GM20000 (cell line): ENCODE measurements at regions not wholly inside any gene's neighbourhood (a gene's known extent, or its start where the extent isn't known, plus 50 kb on each side); places are given as distances from the start of the nearest gene placed in this dataset.

Experiments used
- DNase-seq: peaks from one replicate; pipeline ENCODE4 v3.0.0; 2012; ENCODE audit warnings: low spot score
- TF ChIP-seq, protein P1 (sequence below): IDR thresholded peaks from 2 replicates; pipeline ENCODE4 v1.5.1; 2012; ENCODE audit warnings: mild to moderate bottlenecking, control low read depth; ENCODE audit errors: extremely low read depth, missing control alignments

DNA sequence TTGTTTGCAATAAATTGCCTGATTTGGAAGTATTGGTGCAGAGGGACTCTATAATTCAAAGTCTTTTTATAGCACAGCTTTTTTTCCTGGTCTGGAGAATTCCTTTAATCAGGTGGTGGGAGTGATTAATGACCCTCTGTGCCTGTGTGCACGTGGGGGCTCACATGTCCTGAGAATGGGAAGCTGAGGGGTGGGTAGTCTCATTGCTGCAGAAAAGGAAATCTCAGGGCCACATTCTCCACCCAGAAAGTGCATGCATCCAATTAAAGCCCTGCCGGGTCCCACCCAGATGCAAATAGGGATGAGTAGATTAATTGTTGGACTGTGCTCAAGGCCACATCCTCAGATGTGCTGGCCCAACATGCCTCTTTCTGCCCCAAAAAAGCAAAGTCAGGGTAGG, 324.7 kb downstream of the CXCL12 start:
- DNase-seq = no peak
- TF ChIP-seq, protein P1, sequence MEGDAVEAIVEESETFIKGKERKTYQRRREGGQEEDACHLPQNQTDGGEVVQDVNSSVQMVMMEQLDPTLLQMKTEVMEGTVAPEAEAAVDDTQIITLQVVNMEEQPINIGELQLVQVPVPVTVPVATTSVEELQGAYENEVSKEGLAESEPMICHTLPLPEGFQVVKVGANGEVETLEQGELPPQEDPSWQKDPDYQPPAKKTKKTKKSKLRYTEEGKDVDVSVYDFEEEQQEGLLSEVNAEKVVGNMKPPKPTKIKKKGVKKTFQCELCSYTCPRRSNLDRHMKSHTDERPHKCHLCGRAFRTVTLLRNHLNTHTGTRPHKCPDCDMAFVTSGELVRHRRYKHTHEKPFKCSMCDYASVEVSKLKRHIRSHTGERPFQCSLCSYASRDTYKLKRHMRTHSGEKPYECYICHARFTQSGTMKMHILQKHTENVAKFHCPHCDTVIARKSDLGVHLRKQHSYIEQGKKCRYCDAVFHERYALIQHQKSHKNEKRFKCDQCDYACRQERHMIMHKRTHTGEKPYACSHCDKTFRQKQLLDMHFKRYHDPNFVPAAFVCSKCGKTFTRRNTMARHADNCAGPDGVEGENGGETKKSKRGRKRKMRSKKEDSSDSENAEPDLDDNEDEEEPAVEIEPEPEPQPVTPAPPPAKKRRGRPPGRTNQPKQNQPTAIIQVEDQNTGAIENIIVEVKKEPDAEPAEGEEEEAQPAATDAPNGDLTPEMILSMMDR = no peak

DNA sequence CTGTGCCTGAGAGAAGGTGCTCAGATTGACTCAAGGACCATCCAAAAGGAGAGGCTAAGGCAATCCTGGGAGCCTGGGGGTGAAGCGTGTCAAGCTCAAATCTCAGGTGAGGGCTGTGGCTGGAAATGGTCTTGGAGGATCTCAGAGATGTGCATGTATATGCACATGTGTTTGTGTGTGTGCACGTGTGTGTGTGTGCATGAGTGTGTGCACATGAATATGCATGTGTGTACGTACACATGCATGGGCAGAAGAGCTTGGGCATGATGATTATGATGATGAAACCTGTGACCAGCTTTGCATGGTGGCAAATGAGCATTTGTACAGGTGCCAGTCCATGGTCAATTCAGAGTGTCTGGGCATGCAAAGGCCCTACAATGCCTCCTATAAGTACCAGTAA, 326.6 kb downstream of the CXCL12 start:
- DNase-seq = no peak
- TF ChIP-seq, protein P1 = no peak

DNA sequence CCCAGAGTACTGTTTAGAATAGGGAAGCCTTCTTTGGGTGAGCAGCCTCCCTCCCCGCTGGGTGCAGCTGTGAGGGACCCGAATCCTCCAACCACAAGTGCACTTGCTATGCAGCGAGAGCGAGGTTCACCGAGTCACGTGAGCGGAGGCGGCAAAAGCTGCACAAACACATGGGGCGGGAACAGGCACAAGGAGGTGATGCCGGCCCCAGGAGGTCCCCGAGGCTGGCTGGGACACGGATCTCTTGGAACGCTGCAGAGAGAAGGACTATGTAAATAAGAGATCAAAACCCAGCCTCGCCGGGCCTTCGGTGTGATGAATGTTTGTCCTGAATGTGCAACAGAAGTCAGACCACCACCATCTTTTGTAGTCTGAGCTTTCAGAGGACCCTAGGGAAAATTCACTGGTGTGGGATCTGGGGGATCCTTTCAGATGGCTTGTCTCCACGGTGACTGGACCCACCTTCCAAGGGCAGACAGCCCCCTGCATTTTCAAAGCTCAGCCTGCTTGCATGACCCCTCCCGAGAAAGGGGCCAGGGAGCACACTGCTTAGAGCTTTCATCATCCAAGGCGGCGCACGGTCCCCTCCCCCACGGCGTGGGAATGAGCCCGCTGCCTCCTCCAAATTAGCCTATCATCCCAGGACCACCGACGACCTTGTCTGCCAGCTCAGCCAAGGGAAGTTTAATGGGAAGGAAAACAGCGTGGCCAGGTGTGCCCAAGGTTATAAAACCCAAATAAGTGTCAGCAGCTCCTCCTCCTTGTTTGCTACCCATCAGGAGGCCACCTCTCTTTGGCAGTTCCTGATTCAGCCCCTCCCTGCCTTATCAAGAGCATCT, 327.7 kb downstream of the CXCL12 start:
- DNase-seq = no peak
- TF ChIP-seq, protein P1 = no peak

DNA sequence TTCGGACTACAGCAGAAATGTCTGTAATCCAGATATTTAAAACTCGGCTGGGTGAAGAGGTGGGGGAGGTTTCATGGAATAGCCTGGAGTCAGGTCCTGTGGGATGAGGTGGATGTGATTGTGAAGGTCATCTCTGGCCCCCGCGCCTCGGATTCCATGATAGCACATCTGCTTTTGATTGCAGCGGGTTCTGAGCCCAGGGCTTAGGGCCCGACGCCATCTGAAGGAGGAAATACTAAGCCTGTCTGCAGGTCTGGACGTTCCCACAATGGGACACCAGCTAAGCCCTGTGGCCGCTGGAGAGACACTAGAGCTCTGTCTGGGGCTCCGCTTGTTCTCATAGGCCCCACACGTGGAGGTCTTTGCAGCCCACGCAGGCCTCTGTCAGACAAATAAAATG, 328.7 kb downstream of the CXCL12 start:
- TF ChIP-seq, protein P1 = no peak
- DNase-seq = no peak

DNA sequence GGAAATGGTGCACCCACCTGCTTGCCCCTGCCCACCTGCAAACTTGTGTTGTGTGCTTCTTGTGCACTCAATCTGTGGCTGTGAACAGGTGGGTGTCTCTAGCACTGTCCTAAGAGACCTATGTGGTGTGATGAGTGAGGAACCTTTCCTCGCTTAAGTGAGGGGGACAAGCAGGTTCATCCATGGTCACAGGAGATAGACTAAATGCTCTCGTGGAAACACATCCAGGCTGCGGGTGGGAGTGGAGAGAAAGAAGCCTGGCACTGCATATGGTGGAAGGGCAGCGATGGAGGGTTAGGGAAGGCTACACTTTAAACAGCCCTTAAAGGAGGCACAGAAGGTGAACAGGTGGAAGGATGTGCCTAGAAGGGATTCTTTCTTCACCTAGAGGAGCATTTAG, 330.9 kb downstream of the CXCL12 start:
- TF ChIP-seq, protein P1 = no peak
- no peak for DNase-seq

DNA sequence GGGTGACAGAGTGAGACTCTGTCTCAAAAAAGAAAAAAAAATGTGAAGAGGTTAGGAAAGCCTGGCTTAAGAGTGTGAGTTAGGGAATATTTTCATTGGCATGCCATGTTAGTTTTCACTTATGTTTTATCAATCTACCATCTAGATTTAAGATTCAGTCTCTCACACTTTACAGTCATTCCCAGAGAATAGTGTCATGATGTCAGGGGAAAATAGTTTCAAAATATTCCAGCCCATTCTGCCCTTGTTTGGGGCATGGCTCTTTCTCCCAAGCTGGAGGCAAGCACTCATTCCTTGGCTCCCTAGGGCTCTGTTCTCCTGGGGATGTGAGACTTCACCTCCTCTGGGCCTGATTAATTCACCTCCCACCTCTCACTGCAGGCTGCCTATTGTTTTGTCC, 331.5 kb downstream of the CXCL12 start:
- no peak for DNase-seq
- TF ChIP-seq, protein P1 = no peak

DNA sequence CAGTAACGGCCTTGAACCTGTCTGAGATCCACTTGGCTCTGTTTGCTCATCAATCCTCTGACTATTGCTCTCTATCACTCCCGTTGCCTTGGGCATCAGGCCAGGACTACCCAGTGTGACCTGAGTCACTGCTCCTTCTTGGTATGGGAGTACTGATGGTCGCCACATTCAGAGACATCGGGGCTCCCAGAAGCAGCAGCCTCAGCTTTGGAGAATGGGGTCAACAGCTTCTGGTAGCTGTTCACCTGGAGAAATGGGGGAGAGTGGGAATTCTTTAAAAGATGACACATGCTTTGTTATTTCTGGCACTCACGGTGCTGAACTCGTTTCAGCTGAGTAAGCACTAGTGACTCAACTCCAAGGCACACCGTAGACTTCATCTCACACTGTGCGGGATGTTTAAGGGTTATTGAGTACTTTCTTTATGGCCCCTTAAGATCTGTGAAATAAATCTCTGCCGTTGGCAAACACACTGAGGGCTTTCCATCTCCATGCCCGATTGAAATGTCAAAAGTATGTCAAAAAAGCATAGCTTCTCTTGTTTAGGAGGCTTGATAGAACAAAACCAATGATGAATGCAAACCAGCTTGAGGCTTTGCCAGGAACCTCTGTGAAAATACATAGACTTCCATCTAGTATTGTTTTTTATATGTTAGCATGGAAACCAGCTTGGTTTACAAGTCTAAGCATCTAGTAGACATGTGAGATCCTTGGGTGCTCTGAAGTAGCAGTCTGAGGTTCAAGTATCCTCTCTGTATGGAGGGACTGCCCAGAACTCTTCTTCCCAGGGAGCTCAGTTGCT, 333.1 kb downstream of the CXCL12 start:
- TF ChIP-seq, protein P1 = no peak
- no peak for DNase-seq
